ENCODE measurements at regions not wholly inside any gene's neighbourhood (a gene's known extent, or its start where the extent isn't known, plus 50 kb on each side); places are given as distances from the start of the nearest gene placed in this dataset.

- no peaks in the 10 kb centered on the region for H3K27me3 ChIP-seq (replicated peaks in 1 of 4; ENCODE audit: control extremely low read depth in 1 of 4, control insufficient read depth in 3 of 4, insufficient read depth in 4 of 4, low read length in 3 of 4)
- H3K36me3 ChIP-seq (replicated peaks in 1 of 2; ENCODE audit: control extremely low read depth in 1 of 2, control insufficient read depth in 1 of 2, extremely low read depth in 1 of 2, insufficient read depth in 2 of 2, low read length in 1 of 2): no peaks in the 10 kb centered on the region
- H3K4me3 ChIP-seq (ENCODE audit: control extremely low read depth in 1 of 5, extremely low read depth in 1 of 5, insufficient read depth in 1 of 5, low read depth in 2 of 5, low read length in 4 of 5): no peak overlapping the region
- intact Hi-C loops (cut with micrococcal nuclease): loop anchor here (1.0 to 5.0 kb wide), 6 partner anchors 25 to 811 kb away; partner anchors contain the start of gene TANK
- peak; percentile 70 for TF ChIP-seq CTCF (IDR thresholded peaks at IDR 0.05)
- TF ChIP-seq EZH2 (IDR thresholded peaks at IDR 0.05; ENCODE audit: borderline replicate concordance, insufficient read depth, low read depth, low read length, poor library complexity, severe bottlenecking): no peak
- H3K4me1 Mint-ChIP-seq: peaks cover 4% of the 10 kb centered on the region
- H3K4me2 ChIP-seq (replicated peaks; ENCODE audit: low read depth, low read length, poor library complexity, severe bottlenecking): no peak overlapping the region
- WGBS (ENCODE audit: insufficient coverage): no CpG with 5 or more reads among the region's 2 CpGs
- no peak for ATAC-seq (ENCODE audit: low read depth)
- no peak overlapping the region for H3K27ac ChIP-seq (ENCODE audit: low read length in 2 of 2)
- no peaks in the 10 kb centered on the region for H4K20me1 ChIP-seq (ENCODE audit: control insufficient read depth, insufficient read depth, low read length, poor library complexity, severe bottlenecking)
- H3K9me3 Mint-ChIP-seq (ENCODE audit: insufficient read depth): no peaks in the 10 kb centered on the region
- H3K9ac ChIP-seq (ENCODE audit: low read length): no peak overlapping the region
- POLR2A ChIA-PET: no interaction called here
- no peaks in the 10 kb centered on the region for H3K27me3 Mint-ChIP-seq
- H3K4me1 ChIP-seq (ENCODE audit: control insufficient read depth in 2 of 2, insufficient read depth in 2 of 2, low read length in 2 of 2): peaks cover 0 to 3% of the 10 kb centered on the region in 2 donors
- CTCF ChIA-PET: interaction anchor here (0.5 to 4.9 kb wide), 48 partner anchors 8 to 1187 kb away, joined by 3 to 52 read pairs (median 4); partner anchors contain the start of gene TANK
- H2AFZ ChIP-seq (ENCODE audit: insufficient read depth, low read depth, low read length, poor library complexity, severe bottlenecking): no peak overlapping the region
- no peak overlapping the region for H3K4me3 Mint-ChIP-seq
- H3K9me3 ChIP-seq (ENCODE audit: control extremely low read depth in 1 of 3, control insufficient read depth in 2 of 3, insufficient read depth in 1 of 3, low read length in 2 of 3): no peaks in the 10 kb centered on the region
- no peaks in the 10 kb centered on the region for H3K79me2 ChIP-seq (ENCODE audit: control insufficient read depth, insufficient read depth, low read length)
- DNase-seq: no peak
- H3K27ac Mint-ChIP-seq: no peak overlapping the region
Measured at GRCh38 chr2:161063946-161064306, 96.3 kb upstream of the TANK start.

GRCh38 chr2:161067846-161068350, 92.3 kb upstream of the TANK start:
- Mint-ChIP-seq H3K27ac (no peak overlapping the region), H3K4me3 (no peak overlapping the region), H3K27me3 (no peaks in the 10 kb centered on the region), H3K9me3 (ENCODE audit: insufficient read depth) (peaks cover 4% of the 10 kb centered on the region), H3K4me1 (peaks cover 4% of the 10 kb centered on the region)
- DNase-seq (no peak), ATAC-seq (ENCODE audit: low read depth) (no peak)
- no peak for TF ChIP-seq EZH2 (IDR thresholded peaks at IDR 0.05; ENCODE audit: borderline replicate concordance, insufficient read depth, low read depth, low read length, poor library complexity, severe bottlenecking)
- no peak for TF ChIP-seq CTCF (IDR thresholded peaks at IDR 0.05)
- intact Hi-C loops (cut with micrococcal nuclease): no loop called here
- POLR2A ChIA-PET: no interaction called here
- Histone ChIP-seq H3K4me1 (ENCODE audit: control insufficient read depth in 2 of 2, insufficient read depth in 2 of 2, low read length in 2 of 2) (peaks cover 0 to 3% of the 10 kb centered on the region in 2 donors), H3K36me3 (replicated peaks in 1 of 2; ENCODE audit: control extremely low read depth in 1 of 2, control insufficient read depth in 1 of 2, extremely low read depth in 1 of 2, insufficient read depth in 2 of 2, low read length in 1 of 2) (no peaks in the 10 kb centered on the region), H3K4me2 (replicated peaks; ENCODE audit: low read depth, low read length, poor library complexity, severe bottlenecking) (no peak overlapping the region), H3K27me3 (replicated peaks in 1 of 4; ENCODE audit: control extremely low read depth in 1 of 4, control insufficient read depth in 3 of 4, insufficient read depth in 4 of 4, low read length in 3 of 4) (no peaks in the 10 kb centered on the region), H3K4me3 (ENCODE audit: control extremely low read depth in 1 of 5, extremely low read depth in 1 of 5, insufficient read depth in 1 of 5, low read depth in 2 of 5, low read length in 4 of 5) (no peak overlapping the region), H3K27ac (ENCODE audit: low read length in 2 of 2) (no peak overlapping the region), H3K9me3 (ENCODE audit: control extremely low read depth in 1 of 3, control insufficient read depth in 2 of 3, insufficient read depth in 1 of 3, low read length in 2 of 3) (no peaks in the 10 kb centered on the region), H3K9ac (ENCODE audit: low read length) (no peak overlapping the region), H2AFZ (ENCODE audit: insufficient read depth, low read depth, low read length, poor library complexity, severe bottlenecking) (no peak overlapping the region), H4K20me1 (ENCODE audit: control insufficient read depth, insufficient read depth, low read length, poor library complexity, severe bottlenecking) (no peaks in the 10 kb centered on the region), H3K79me2 (ENCODE audit: control insufficient read depth, insufficient read depth, low read length) (no peaks in the 10 kb centered on the region)
- WGBS (ENCODE audit: insufficient coverage): 100% methylated on average over 1 of the region's 3 CpGs
- CTCF ChIA-PET: no interaction called here

Measured in B cell (primary cell).